ENCODE measurements at regions not wholly inside any gene's neighbourhood (a gene's known extent, or its start where the extent isn't known, plus 50 kb on each side); places are given as distances from the start of the nearest gene placed in this dataset.

GRCh38 chr10:117622471-117623184 lies 80.1 kb downstream of the EMX2 start:
- TF ChIP-seq, protein P1, sequence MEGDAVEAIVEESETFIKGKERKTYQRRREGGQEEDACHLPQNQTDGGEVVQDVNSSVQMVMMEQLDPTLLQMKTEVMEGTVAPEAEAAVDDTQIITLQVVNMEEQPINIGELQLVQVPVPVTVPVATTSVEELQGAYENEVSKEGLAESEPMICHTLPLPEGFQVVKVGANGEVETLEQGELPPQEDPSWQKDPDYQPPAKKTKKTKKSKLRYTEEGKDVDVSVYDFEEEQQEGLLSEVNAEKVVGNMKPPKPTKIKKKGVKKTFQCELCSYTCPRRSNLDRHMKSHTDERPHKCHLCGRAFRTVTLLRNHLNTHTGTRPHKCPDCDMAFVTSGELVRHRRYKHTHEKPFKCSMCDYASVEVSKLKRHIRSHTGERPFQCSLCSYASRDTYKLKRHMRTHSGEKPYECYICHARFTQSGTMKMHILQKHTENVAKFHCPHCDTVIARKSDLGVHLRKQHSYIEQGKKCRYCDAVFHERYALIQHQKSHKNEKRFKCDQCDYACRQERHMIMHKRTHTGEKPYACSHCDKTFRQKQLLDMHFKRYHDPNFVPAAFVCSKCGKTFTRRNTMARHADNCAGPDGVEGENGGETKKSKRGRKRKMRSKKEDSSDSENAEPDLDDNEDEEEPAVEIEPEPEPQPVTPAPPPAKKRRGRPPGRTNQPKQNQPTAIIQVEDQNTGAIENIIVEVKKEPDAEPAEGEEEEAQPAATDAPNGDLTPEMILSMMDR (IDR thresholded peaks at IDR 0.05) = no peak
- no peak for TF ChIP-seq POLR2A (IDR thresholded peaks at IDR 0.05)

All from esophagus squamous epithelium (tissue), 4 donors.